ENCODE measurements at regions not wholly inside any gene's neighbourhood (a gene's known extent, or its start where the extent isn't known, plus 50 kb on each side); places are given as distances from the start of the nearest gene placed in this dataset.

DNA sequence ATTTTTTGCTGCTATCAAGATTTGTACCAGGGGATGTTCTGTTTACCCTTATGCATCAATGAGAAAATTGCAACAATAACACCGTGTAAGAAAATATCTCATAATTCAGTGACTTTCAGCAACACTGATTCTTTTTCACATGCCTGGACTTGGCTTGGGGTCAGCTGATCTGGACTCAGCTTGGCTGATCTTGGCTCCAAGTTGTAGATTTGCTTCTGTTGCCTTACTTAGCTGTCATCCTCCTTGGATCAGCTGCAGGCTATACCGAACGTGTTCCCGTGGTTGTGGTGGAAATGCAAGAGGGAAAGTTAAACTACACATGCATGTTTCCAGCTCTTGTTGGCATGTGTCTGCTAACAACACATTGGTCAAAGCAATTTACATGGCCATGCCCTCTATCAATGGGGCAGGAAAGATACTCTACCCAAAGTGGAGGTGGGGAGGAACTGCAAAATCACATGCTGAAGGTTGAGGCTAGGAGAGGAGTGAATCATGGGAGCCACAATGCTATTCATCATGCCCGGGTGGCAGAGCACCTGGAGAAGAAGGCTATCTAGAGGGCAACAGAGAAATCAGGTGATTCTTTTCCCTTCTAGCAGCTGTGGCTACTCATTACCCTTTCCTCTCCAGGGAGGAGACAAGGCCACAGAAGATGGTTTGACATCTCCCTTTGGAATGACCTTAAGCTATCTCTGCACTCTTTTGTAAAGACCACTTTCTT is 1276.3 kb upstream of the AUTS2 start:
- H3K79me2 ChIP-seq (ENCODE audit: control insufficient read depth in 1 of 2, insufficient read depth in 2 of 2, low read length in 2 of 2): no peaks in the 10 kb centered on the region
- no peak for TF ChIP-seq POLR2A (IDR thresholded peaks at IDR 0.05; ENCODE audit: control extremely low read depth in 1 of 2, low read depth in 2 of 2, low read length in 2 of 2)
- no peak for TF ChIP-seq ZNF274 (IDR thresholded peaks at IDR 0.05; ENCODE audit: borderline replicate concordance, extremely low read depth, low read length)
- no peak for TF ChIP-seq RBBP5 (IDR thresholded peaks at IDR 0.05; ENCODE audit: borderline replicate concordance, low read depth, low read length)
- no peak for TF ChIP-seq BRCA1 (IDR thresholded peaks at IDR 0.05; ENCODE audit: low read depth, low read length)
- no peak for TF ChIP-seq TAF1 (IDR thresholded peaks at IDR 0.05; ENCODE audit: low read depth, low read length)
- TF ChIP-seq FOSL1 (IDR thresholded peaks at IDR 0.05; ENCODE audit: insufficient read depth, low read depth, low read length): no peak
- no peak for TF ChIP-seq MAFK (IDR thresholded peaks at IDR 0.05; ENCODE audit: low read depth, low read length)
- no peak for TF ChIP-seq CHD2 (IDR thresholded peaks at IDR 0.05; ENCODE audit: low read length)
- TF ChIP-seq, protein P1, sequence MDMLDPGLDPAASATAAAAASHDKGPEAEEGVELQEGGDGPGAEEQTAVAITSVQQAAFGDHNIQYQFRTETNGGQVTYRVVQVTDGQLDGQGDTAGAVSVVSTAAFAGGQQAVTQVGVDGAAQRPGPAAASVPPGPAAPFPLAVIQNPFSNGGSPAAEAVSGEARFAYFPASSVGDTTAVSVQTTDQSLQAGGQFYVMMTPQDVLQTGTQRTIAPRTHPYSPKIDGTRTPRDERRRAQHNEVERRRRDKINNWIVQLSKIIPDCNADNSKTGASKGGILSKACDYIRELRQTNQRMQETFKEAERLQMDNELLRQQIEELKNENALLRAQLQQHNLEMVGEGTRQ (IDR thresholded peaks at IDR 0.05; ENCODE audit: low read length): no peak
- TF ChIP-seq KDM5A (IDR thresholded peaks at IDR 0.05; ENCODE audit: low read length): no peak
- TF ChIP-seq BCL11A (IDR thresholded peaks at IDR 0.05; ENCODE audit: low read depth in 2 of 2, low read length in 2 of 2): no peak
- no peak for TF ChIP-seq POU5F1 (IDR thresholded peaks at IDR 0.05; ENCODE audit: low read depth, low read length)
- TF ChIP-seq CREB1 (IDR thresholded peaks at IDR 0.05): no peak
- no peak for TF ChIP-seq CTBP2 (IDR thresholded peaks at IDR 0.05; ENCODE audit: borderline replicate concordance, insufficient read depth, insufficient read length, low read length)

More for the DNA sequence above, 1276.3 kb upstream of the AUTS2 start:
- no peak overlapping the region for H4K8ac ChIP-seq (ENCODE audit: extremely low read depth, insufficient read depth, low read length)
- no peaks in the 10 kb centered on the region for H3K36me3 ChIP-seq (ENCODE audit: control insufficient read depth in 2 of 4, insufficient read depth in 4 of 4, low read length in 3 of 4)
- WGBS, 2 experiments (ENCODE audit: extremely low coverage in 1 of 2, insufficient coverage in 1 of 2, insufficient read length in 1 of 2, insufficient replicate concordance in 2 of 2, low coverage in 1 of 2, low lambda C conversion rate in 2 of 2, missing lambda C conversion rate in 1 of 2): 90% methylated on average over 5 of the region's 5 CpGs; no CpG with 5 or more reads in 1 of the 2 experiments
- H3K9me3 ChIP-seq (ENCODE audit: insufficient read depth in 2 of 2, low read depth in 1 of 2, low read length in 1 of 2): peaks cover 0 to 2% of the 10 kb centered on the region in 2 experiments; a peak in 1 of 4 replicates
- H2BK20ac ChIP-seq (ENCODE audit: low read length): no peak overlapping the region
- no peak overlapping the region for H2BK12ac ChIP-seq (ENCODE audit: low read depth, low read length)
- FAIRE-seq: no peak
- H4K5ac ChIP-seq (ENCODE audit: insufficient read length, low read depth, low read length): no peak overlapping the region
- H3K27ac ChIP-seq (ENCODE audit: low read depth, low read length): no peak overlapping the region
- H2AK5ac ChIP-seq (ENCODE audit: low read depth, low read length): no peak overlapping the region
- H3K18ac ChIP-seq (ENCODE audit: extremely low read depth, low read length): no peak overlapping the region
- no peak overlapping the region for H4K91ac ChIP-seq (replicated peaks; ENCODE audit: insufficient read length, low read length)
- H3K56ac ChIP-seq (replicated peaks; ENCODE audit: insufficient read length, low read depth, low read length): no peak overlapping the region
- no peaks in the 10 kb centered on the region for H3K23me2 ChIP-seq (ENCODE audit: low read depth, low read length)
- H4K20me1 ChIP-seq (replicated peaks in 1 of 2; ENCODE audit: control insufficient read depth in 1 of 2, insufficient read depth in 2 of 2, low read length in 2 of 2): no peaks in the 10 kb centered on the region
- no peak overlapping the region for H2BK15ac ChIP-seq (ENCODE audit: low read length)
- H3K9ac ChIP-seq (replicated peaks in 1 of 4; ENCODE audit: extremely low read depth in 1 of 4, low read depth in 3 of 4, low read length in 3 of 4): no peak overlapping the region
- H3K27me3 ChIP-seq (replicated peaks in 1 of 4; ENCODE audit: control insufficient read depth in 3 of 4, extremely low read depth in 1 of 4, insufficient read depth in 3 of 4, low read length in 3 of 4): no peaks in the 10 kb centered on the region
- no peak overlapping the region for H3K4me2 ChIP-seq (ENCODE audit: insufficient read depth in 1 of 2, low read depth in 2 of 2, low read length in 2 of 2)
- H2BK120ac ChIP-seq (replicated peaks; ENCODE audit: low read depth, low read length): no peak overlapping the region
- no peak overlapping the region for H2BK5ac ChIP-seq (ENCODE audit: low read depth, low read length)
- POLR2A ChIA-PET (ENCODE audit: partially characterized antibody): no interaction called here
- no peak overlapping the region for H3K23ac ChIP-seq (ENCODE audit: insufficient read length)
- no peak overlapping the region for H3K4ac ChIP-seq (replicated peaks; ENCODE audit: insufficient read length, low read depth, low read length)
- DNase-seq (ENCODE audit: low read depth in 1 of 2, low spot score in 2 of 2): no peak
- H3K79me1 ChIP-seq (ENCODE audit: low read depth, low read length): no peaks in the 10 kb centered on the region
- no peak overlapping the region for H3K14ac ChIP-seq (ENCODE audit: insufficient read length)
- CTCF ChIA-PET (ENCODE audit: partially characterized antibody): interaction anchor here (1.0 kb wide), 1 partner anchor 259 kb away, joined by 3 read pairs; no protein-coding TSS in a partner anchor
- H3K4me1 ChIP-seq (replicated peaks in 1 of 4; ENCODE audit: control insufficient read depth in 3 of 4, insufficient read depth in 4 of 4, low read length in 3 of 4): peaks cover 0 to 2% (median 0%) of the 10 kb centered on the region in 4 experiments; a peak in 1 of 7 replicates
- H3K4me3 ChIP-seq (ENCODE audit: extremely low read depth in 1 of 4, insufficient read depth in 2 of 4, low read depth in 3 of 4, low read length in 4 of 4): no peak overlapping the region
- H2AFZ ChIP-seq (ENCODE audit: low read length): no peak overlapping the region; the same call in 1 of the 2 replicates

All from H1 (cell line).